ENCODE measurements at regions not wholly inside any gene's neighbourhood (a gene's known extent, or its start where the extent isn't known, plus 50 kb on each side); places are given as distances from the start of the nearest gene placed in this dataset.

DNA sequence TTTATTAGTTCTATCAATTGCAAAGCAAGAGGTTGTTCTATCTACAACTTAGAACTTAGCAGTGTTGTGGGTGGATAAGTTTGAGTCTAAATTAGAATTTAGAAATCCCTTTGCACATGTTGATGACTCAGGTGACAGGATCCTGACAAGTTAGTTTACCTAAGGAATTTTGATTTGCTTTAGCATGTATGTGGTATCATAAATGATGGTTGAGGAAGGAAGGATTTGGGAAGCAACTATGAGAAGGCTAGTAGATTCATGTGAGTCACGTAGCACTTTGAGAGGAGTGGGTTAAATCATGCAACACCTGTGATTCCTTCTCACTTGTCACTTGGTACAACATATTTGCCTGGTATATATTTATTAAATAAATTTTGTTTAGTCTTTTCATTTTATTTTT is 223.7 kb upstream of the USP25 start:
- intact Hi-C loops (cut with micrococcal nuclease), result no loop called here
- H3K27me3 ChIP-seq (ENCODE audit: control insufficient read depth in 2 of 2, insufficient read depth in 2 of 2, low read length in 2 of 2), result no peaks in the 10 kb centered on the region
- H3K4me1 ChIP-seq (ENCODE audit: control insufficient read depth in 1 of 2, insufficient read depth in 2 of 2, low read length in 2 of 2), result no peaks in the 10 kb centered on the region
- no peak overlapping the region for H3K4me2 ChIP-seq (replicated peaks; ENCODE audit: extremely low read depth, low read length, poor library complexity, severe bottlenecking)
- H3K9me3 ChIP-seq (replicated peaks in 1 of 2; ENCODE audit: control insufficient read depth in 1 of 2, insufficient read depth in 1 of 2, low read length in 2 of 2), result no peaks in the 10 kb centered on the region
- H3K9me3 Mint-ChIP-seq, result peaks cover 2 to 9% (median 4%) of the 10 kb centered on the region in 7 donors
- no CpG with 5 or more reads among the region's 1 CpG for WGBS (ENCODE audit: insufficient coverage)
- H3K36me3 ChIP-seq (replicated peaks in 1 of 2; ENCODE audit: control insufficient read depth in 1 of 2, insufficient read depth in 2 of 2, low read length in 2 of 2), result no peaks in the 10 kb centered on the region
- TF ChIP-seq, protein P1, sequence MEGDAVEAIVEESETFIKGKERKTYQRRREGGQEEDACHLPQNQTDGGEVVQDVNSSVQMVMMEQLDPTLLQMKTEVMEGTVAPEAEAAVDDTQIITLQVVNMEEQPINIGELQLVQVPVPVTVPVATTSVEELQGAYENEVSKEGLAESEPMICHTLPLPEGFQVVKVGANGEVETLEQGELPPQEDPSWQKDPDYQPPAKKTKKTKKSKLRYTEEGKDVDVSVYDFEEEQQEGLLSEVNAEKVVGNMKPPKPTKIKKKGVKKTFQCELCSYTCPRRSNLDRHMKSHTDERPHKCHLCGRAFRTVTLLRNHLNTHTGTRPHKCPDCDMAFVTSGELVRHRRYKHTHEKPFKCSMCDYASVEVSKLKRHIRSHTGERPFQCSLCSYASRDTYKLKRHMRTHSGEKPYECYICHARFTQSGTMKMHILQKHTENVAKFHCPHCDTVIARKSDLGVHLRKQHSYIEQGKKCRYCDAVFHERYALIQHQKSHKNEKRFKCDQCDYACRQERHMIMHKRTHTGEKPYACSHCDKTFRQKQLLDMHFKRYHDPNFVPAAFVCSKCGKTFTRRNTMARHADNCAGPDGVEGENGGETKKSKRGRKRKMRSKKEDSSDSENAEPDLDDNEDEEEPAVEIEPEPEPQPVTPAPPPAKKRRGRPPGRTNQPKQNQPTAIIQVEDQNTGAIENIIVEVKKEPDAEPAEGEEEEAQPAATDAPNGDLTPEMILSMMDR (IDR thresholded peaks at IDR 0.05), result no peak
- H3K4me3 ChIP-seq (replicated peaks in 1 of 3; ENCODE audit: low read depth in 2 of 3, low read length in 3 of 3), result no peak overlapping the region
- H3K27me3 Mint-ChIP-seq (ENCODE audit: low read depth in 3 of 3), result no peaks in the 10 kb centered on the region
- H3K27ac ChIP-seq (ENCODE audit: low read depth in 1 of 2, low read length in 2 of 2), result no peak overlapping the region
- no peak overlapping the region for H3K9ac ChIP-seq (ENCODE audit: insufficient read depth, low read length, poor library complexity, severe bottlenecking)
- H3K27ac Mint-ChIP-seq, result no peak overlapping the region
- no peaks in the 10 kb centered on the region for H3K36me3 Mint-ChIP-seq
- no peaks in the 10 kb centered on the region for H3K79me2 ChIP-seq (ENCODE audit: insufficient read depth, low read length)
- H2AFZ ChIP-seq (ENCODE audit: insufficient read depth, low read depth, low read length, poor library complexity, severe bottlenecking), result no peak overlapping the region
- no peak overlapping the region for H3K4me3 Mint-ChIP-seq
- no peaks in the 10 kb centered on the region for H4K20me1 ChIP-seq (ENCODE audit: insufficient read depth, low read length)
- no peaks in the 10 kb centered on the region for H3K4me1 Mint-ChIP-seq
- DNase-seq, result no peak

DNA sequence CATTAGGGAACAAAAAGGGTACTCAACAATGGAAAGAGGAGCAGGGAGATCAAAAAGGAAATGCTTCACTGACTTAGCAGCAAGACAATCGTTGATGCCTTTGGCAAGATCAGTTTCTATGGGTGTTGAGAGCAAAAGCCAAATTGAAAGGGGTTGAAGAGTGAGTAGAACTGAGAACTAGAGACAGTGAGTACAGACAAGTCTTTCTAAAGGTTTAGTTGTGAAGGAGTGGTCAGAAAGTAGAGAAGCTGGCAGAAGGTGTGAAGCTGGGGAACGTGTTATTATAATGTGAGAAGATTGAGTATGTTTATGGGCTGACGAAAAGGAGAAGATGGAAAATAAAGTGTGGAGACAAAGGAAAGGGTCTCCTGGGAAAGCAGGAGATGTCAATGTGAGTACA is 221.2 kb upstream of the USP25 start:
- Histone ChIP-seq H2AFZ (ENCODE audit: insufficient read depth, low read depth, low read length, poor library complexity, severe bottlenecking) (no peak overlapping the region), H3K9me3 (replicated peaks in 1 of 2; ENCODE audit: control insufficient read depth in 1 of 2, insufficient read depth in 1 of 2, low read length in 2 of 2) (no peaks in the 10 kb centered on the region), H3K27ac (ENCODE audit: low read depth in 1 of 2, low read length in 2 of 2) (no peak overlapping the region), H3K79me2 (ENCODE audit: insufficient read depth, low read length) (no peaks in the 10 kb centered on the region), H3K9ac (ENCODE audit: insufficient read depth, low read length, poor library complexity, severe bottlenecking) (no peak overlapping the region), H3K36me3 (replicated peaks in 1 of 2; ENCODE audit: control insufficient read depth in 1 of 2, insufficient read depth in 2 of 2, low read length in 2 of 2) (no peaks in the 10 kb centered on the region), H3K4me1 (ENCODE audit: control insufficient read depth in 1 of 2, insufficient read depth in 2 of 2, low read length in 2 of 2) (peaks cover under 1 to 1% of the 10 kb centered on the region in 2 donors), H3K4me2 (replicated peaks; ENCODE audit: extremely low read depth, low read length, poor library complexity, severe bottlenecking) (no peak overlapping the region), H3K4me3 (replicated peaks in 1 of 3; ENCODE audit: low read depth in 2 of 3, low read length in 3 of 3) (no peak overlapping the region), H4K20me1 (ENCODE audit: insufficient read depth, low read length) (no peaks in the 10 kb centered on the region), H3K27me3 (ENCODE audit: control insufficient read depth in 2 of 2, insufficient read depth in 2 of 2, low read length in 2 of 2) (no peaks in the 10 kb centered on the region)
- intact Hi-C loops (cut with micrococcal nuclease), result no loop called here
- WGBS (ENCODE audit: insufficient coverage), result 82% methylated on average over 3 of the region's 3 CpGs
- H3K36me3 Mint-ChIP-seq, result no peaks in the 10 kb centered on the region
- H3K4me1 Mint-ChIP-seq, result no peaks in the 10 kb centered on the region
- TF ChIP-seq, protein P1 (IDR thresholded peaks at IDR 0.05), result no peak
- DNase-seq, result no peak
- H3K27me3 Mint-ChIP-seq (ENCODE audit: low read depth in 3 of 3), result no peaks in the 10 kb centered on the region
- no peak overlapping the region for H3K4me3 Mint-ChIP-seq
- H3K9me3 Mint-ChIP-seq, result peaks cover 2 to 6% (median 4%) of the 10 kb centered on the region in 7 donors
- H3K27ac Mint-ChIP-seq, result no peak overlapping the region

All from CD14-positive monocyte (primary cell).